Stomach (tissue), 8 donors: ENCODE measurements at regions not wholly inside any gene's neighbourhood (a gene's known extent, or its start where the extent isn't known, plus 50 kb on each side); places are given as distances from the start of the nearest gene placed in this dataset.

Source experiments
- DNase-seq, 2 donors: peaks; one replicate each; pipeline versions ENCODE4 v3.0.0 to v3.0.0-alpha.2; 2013 to 2019
- H3K27ac ChIP-seq, 5 donors: fragments of 200-600 bp in 4 of 5; sonication (generic) in 4 of 5; one replicate each; pipeline ENCODE4 v1.5.1; 2013 to 2019; ENCODE audit warnings: mild to moderate bottlenecking in 1 of 5, moderate library complexity in 1 of 5
- H3K27me3 ChIP-seq, 3 donors: fragments of 200-600 bp; sonication (generic); one replicate each; pipeline ENCODE4 v1.5.1; 2017 to 2019; ENCODE audit warnings: mixed run types in 1 of 3
- H3K36me3 ChIP-seq, 4 donors: fragments of 200-600 bp; sonication (generic); 1 replicate in 3 of 4; 2 replicates in 1 of 4; pipeline ENCODE4 v1.5.1; 2016 to 2019
- H3K4me1 ChIP-seq, 4 donors: fragments of 200-600 bp; sonication (generic); one replicate each; pipeline ENCODE4 v1.5.1; 2016 to 2019
- H3K4me3 ChIP-seq, 4 donors: fragments of 200-600 bp; sonication (generic) in 3 of 4; one replicate each; pipeline ENCODE4 v1.5.1; 2016 to 2019; ENCODE audit warnings: mild to moderate bottlenecking in 1 of 4
- H3K9me3 ChIP-seq, 4 donors: fragments of 200-600 bp; sonication (generic); one replicate each; pipeline ENCODE4 v1.5.1; 2016 to 2019
- EP300 ChIP-seq: sonication (generic); formaldehyde crosslinking; IDR thresholded peaks from one replicate; pipeline ENCODE4 v1.6.1; 2017; ENCODE audit warnings: antibody characterized with exemption
- POLR2A ChIP-seq, 4 donors: fragments of 450-650 bp; IDR thresholded peaks; one replicate each; pipeline ENCODE4 v1.6.1; 2016; ENCODE audit warnings: antibody characterized with exemption in 4 of 4, control low read depth in 2 of 4, mild to moderate bottlenecking in 1 of 4, moderate library complexity in 1 of 4
- POLR2AphosphoS5 ChIP-seq, 3 donors: sonication (generic); formaldehyde crosslinking; IDR thresholded peaks; one replicate each; pipeline ENCODE4 v1.6.1; 2016; ENCODE audit warnings: antibody characterized with exemption in 3 of 3
- WGBS, 5 donors: extraction: QIAGEN DNeasy Blood & Tissue Kit in 3 of 5; methylation state at CpG; one replicate each; pipeline versions ENCODE4 v1.1.5 to v1.1.7; 2013 to 2018; 5-methylcytosine and 5-hydroxymethylcytosine counted together
- intact Hi-C: fragments of 100-400 bp; cut with DNase I; formaldehyde crosslinking; loops from one replicate; pipeline ENCODE4 v1.15.1; 2023; ENCODE audit warnings: low total_unique reads
- TF ChIP-seq, protein P1 (sequence below), 7 experiments: fragments of 450-650 bp in 4 of 7; fragments of 200-600 bp in 3 of 7; sonication (generic) in 3 of 7; IDR thresholded peaks; one replicate each; pipeline ENCODE4 v1.5.1; 2016 to 2019; ENCODE audit warnings: antibody characterized with exemption in 7 of 7, control low read depth in 2 of 7, mild to moderate bottlenecking in 1 of 7
- donor health status: healthy with polysubstance abuse.
- donor health status: Bipolar disorder and iron deficiency.
- donor health status: healthy.

DNA sequence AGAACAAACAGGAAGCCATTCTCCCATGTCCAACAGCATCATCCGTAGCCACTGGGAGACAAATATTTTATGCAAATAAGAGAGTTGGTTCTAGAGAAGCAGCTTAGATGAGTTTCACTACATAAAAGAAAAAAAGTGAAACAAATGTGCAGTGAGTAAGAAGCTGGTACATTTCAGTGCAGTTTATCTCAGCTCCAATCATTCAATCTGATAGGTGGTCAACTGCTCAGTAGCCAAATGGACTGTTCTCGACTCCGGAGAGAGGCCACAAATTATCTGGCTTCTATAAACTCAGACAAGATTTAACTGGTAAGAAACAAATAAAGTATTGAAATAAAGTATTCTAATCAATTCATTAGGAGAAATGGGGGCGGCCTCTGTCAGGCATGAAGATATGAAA lies 68.3 kb downstream of the MAF start:
- Histone ChIP-seq H3K27me3 (no peaks in the 10 kb centered on the region), H3K4me3 (no peak overlapping the region), H3K9me3 (no peaks in the 10 kb centered on the region), H3K36me3 (no peaks in the 10 kb centered on the region), H3K4me1 (peaks cover 0 to 9% (median 0%) of the 10 kb centered on the region in 4 donors), H3K27ac (no peak overlapping the region)
- intact Hi-C loops, result no loop called here
- no peak for DNase-seq
- TF ChIP-seq POLR2A (IDR thresholded peaks at IDR 0.05) (no peak), EP300 (no peak), POLR2AphosphoS5 (IDR thresholded peaks at IDR 0.05) (no peak)
- TF ChIP-seq, protein P1, sequence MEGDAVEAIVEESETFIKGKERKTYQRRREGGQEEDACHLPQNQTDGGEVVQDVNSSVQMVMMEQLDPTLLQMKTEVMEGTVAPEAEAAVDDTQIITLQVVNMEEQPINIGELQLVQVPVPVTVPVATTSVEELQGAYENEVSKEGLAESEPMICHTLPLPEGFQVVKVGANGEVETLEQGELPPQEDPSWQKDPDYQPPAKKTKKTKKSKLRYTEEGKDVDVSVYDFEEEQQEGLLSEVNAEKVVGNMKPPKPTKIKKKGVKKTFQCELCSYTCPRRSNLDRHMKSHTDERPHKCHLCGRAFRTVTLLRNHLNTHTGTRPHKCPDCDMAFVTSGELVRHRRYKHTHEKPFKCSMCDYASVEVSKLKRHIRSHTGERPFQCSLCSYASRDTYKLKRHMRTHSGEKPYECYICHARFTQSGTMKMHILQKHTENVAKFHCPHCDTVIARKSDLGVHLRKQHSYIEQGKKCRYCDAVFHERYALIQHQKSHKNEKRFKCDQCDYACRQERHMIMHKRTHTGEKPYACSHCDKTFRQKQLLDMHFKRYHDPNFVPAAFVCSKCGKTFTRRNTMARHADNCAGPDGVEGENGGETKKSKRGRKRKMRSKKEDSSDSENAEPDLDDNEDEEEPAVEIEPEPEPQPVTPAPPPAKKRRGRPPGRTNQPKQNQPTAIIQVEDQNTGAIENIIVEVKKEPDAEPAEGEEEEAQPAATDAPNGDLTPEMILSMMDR (IDR thresholded peaks at IDR 0.05), result no peak
- WGBS, 5 donors, result 83 to 93% (median 88%) methylated on average over 4 of the region's 4 CpGs

DNA sequence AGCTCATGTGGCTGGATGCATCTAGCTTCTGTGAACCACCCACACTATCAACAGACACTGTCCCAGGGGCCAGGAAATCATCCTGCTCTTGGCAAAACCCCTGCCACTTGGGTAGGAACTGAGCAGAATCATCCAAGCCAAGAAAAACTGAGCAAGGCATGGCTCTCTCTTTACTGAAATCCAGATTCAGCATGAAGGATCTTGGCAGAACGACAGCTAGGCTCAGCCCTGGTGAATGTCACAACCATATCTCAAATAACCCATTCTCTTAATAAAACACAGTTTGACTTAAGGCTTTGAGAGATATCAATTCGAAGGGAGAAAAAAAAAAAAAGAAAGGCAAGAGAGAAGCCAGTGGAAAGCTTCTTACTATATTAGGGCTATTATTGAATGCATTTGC lies 72.2 kb downstream of the MAF start:
- H3K4me3 ChIP-seq, result no peak overlapping the region
- H3K9me3 ChIP-seq, result no peaks in the 10 kb centered on the region
- peak in 1 of 2 donors; percentile 33 for DNase-seq
- WGBS, 5 donors, result 15 to 29% (median 22%) methylated on average over 2 of the region's 2 CpGs
- no peaks in the 10 kb centered on the region for H3K36me3 ChIP-seq
- no peak overlapping the region for H3K27ac ChIP-seq
- peaks cover 0 to 9% (median 0%) of the 10 kb centered on the region in 4 donors for H3K4me1 ChIP-seq
- TF ChIP-seq POLR2AphosphoS5 (IDR thresholded peaks at IDR 0.05) (no peak), EP300 (no peak), POLR2A (IDR thresholded peaks at IDR 0.05) (no peak)
- TF ChIP-seq, protein P1 (IDR thresholded peaks at IDR 0.05), result no peak
- intact Hi-C loops, result no loop called here
- no peaks in the 10 kb centered on the region for H3K27me3 ChIP-seq

DNA sequence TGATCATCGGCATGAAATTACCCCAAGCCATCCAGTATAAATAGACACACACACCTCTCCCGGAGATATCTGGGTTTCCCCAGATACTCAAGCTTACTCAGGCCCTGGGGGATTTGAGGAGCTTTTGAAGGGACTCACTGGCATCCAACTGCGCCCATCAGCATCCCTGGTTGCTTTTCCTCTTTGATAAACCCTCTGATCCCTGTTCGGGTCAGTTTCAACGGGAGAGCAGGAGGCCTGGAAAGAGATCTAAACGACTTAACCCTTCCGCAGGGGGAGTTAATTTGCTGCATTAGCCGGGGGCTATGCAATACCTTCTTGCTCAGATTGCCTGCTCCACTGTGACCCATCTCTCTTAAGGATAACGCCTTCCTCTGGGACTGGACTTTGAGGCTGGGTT lies 76.6 kb downstream of the MAF start:
- no peak overlapping the region for H3K4me3 ChIP-seq
- H3K36me3 ChIP-seq, result no peaks in the 10 kb centered on the region
- H3K9me3 ChIP-seq, result no peaks in the 10 kb centered on the region
- H3K4me1 ChIP-seq, result peaks cover 0 to 9% (median 0%) of the 10 kb centered on the region in 4 donors
- H3K27ac ChIP-seq, result no peak overlapping the region
- H3K27me3 ChIP-seq, result no peaks in the 10 kb centered on the region
- intact Hi-C loops, result no loop called here
- no peak for DNase-seq
- TF ChIP-seq, protein P1 (IDR thresholded peaks at IDR 0.05), result no peak
- TF ChIP-seq POLR2AphosphoS5 (IDR thresholded peaks at IDR 0.05), result no peak
- TF ChIP-seq POLR2A (IDR thresholded peaks at IDR 0.05), result no peak
- TF ChIP-seq EP300, result no peak
- 73 to 86% (median 77%) methylated on average over 9 of the region's 9 CpGs for WGBS, 5 donors

DNA sequence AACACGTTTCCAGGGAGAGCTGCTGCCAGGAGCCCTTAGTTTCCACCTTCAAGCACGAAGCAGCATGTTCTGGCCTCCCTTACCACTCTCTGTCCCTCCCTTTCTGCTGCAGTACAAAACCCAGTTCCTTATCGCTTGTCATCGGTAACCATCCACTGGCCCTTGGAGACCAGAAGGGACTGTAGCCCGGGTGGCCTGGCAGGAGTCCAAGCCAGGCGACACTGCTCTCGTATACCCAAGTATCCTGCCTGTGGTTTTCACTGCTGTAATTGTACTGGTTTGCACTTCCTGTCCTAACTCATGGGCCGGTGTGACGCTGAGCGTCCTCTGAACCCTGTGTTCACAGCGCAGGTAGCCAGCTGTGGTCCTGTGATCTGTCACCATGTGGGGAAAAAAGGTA lies 81.1 kb downstream of the MAF start:
- H3K4me1 ChIP-seq, result no peaks in the 10 kb centered on the region
- H3K36me3 ChIP-seq, result no peaks in the 10 kb centered on the region
- 34 to 52% (median 44%) methylated on average over 11 of the region's 11 CpGs for WGBS, 5 donors
- DNase-seq, result peak; percentile 43 to 57
- no peak overlapping the region for H3K4me3 ChIP-seq
- intact Hi-C loops, result no loop called here
- H3K27me3 ChIP-seq, result peaks cover 0 to 2% (median 0%) of the 10 kb centered on the region in 3 donors
- H3K27ac ChIP-seq, result no peak overlapping the region
- H3K9me3 ChIP-seq, result no peaks in the 10 kb centered on the region
- no peak for TF ChIP-seq POLR2AphosphoS5 (IDR thresholded peaks at IDR 0.05)
- TF ChIP-seq, protein P1 (IDR thresholded peaks at IDR 0.05), result no peak
- no peak for TF ChIP-seq EP300
- TF ChIP-seq POLR2A (IDR thresholded peaks at IDR 0.05), result no peak
